GM20000 (cell line): ENCODE measurements at regions not wholly inside any gene's neighbourhood (a gene's known extent, or its start where the extent isn't known, plus 50 kb on each side); places are given as distances from the start of the nearest gene placed in this dataset.

ENCODE experiments used
- DNase-seq: peaks from one replicate; pipeline ENCODE4 v3.0.0; 2012; ENCODE audit warnings: low spot score
- TF ChIP-seq, protein P1 (sequence below): IDR thresholded peaks from 2 replicates; pipeline ENCODE4 v1.5.1; 2012; ENCODE audit warnings: mild to moderate bottlenecking, control low read depth; ENCODE audit errors: extremely low read depth, missing control alignments

DNA sequence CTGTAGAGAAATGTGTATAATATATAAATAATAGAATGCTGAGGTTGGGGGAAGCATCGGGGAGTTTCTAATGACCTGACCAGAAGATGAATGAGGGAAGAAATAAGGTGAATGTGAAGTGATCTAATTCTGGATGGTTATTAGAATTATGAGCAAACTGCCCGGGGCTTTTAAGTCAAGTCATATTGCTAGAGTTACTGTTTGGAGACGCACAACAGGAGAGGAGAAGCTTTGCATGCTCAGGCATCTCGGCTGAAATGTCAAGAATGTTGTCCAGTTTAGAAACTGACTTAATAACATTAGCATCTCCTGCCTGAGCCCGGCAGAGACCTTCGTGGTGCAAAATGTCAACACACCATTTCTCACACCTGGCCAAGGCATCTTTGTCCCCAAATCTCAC, 119.1 kb downstream of the RRAGC start:
- DNase-seq: no peak
- TF ChIP-seq, protein P1, sequence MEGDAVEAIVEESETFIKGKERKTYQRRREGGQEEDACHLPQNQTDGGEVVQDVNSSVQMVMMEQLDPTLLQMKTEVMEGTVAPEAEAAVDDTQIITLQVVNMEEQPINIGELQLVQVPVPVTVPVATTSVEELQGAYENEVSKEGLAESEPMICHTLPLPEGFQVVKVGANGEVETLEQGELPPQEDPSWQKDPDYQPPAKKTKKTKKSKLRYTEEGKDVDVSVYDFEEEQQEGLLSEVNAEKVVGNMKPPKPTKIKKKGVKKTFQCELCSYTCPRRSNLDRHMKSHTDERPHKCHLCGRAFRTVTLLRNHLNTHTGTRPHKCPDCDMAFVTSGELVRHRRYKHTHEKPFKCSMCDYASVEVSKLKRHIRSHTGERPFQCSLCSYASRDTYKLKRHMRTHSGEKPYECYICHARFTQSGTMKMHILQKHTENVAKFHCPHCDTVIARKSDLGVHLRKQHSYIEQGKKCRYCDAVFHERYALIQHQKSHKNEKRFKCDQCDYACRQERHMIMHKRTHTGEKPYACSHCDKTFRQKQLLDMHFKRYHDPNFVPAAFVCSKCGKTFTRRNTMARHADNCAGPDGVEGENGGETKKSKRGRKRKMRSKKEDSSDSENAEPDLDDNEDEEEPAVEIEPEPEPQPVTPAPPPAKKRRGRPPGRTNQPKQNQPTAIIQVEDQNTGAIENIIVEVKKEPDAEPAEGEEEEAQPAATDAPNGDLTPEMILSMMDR: no peak

DNA sequence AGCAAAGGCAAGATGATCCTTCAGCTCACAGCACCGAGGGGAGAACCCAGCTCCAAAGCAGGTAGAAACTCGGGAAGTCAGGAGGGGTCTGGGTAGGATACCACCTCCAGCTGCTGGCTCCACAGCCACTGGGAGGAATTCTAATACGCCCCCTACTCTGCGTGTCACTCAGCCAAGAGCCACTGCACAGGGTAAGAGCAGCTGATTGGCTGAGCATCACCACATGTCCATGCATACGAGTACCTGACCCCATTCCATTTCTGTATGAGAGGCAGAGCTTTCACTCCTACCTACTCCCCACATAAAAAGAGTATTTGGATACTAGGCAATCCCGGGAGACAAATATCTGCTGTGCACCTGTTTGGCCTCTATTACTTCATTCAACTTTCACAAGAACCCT, 121.4 kb downstream of the RRAGC start:
- TF ChIP-seq, protein P1: no peak
- DNase-seq: no peak

DNA sequence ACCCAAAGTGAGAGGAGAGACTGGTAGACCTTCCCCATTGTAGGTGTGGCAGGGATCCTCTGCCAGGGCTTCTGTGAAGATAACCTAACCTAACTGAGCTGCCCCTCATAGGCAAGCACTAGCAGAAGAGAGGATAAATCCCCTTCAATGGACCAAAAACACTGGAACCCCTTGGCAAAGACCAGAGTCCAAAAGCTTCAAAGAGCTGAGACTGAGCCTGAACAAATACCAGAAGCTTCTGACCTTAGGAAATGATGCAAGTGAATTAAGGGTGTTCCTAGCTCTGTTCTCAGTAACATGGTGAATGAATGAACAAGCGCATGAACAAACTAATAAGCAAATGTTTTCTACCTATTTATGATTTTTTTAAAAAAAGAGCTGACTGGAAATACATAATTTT, 123.2 kb downstream of the RRAGC start:
- TF ChIP-seq, protein P1: no peak
- no peak for DNase-seq

DNA sequence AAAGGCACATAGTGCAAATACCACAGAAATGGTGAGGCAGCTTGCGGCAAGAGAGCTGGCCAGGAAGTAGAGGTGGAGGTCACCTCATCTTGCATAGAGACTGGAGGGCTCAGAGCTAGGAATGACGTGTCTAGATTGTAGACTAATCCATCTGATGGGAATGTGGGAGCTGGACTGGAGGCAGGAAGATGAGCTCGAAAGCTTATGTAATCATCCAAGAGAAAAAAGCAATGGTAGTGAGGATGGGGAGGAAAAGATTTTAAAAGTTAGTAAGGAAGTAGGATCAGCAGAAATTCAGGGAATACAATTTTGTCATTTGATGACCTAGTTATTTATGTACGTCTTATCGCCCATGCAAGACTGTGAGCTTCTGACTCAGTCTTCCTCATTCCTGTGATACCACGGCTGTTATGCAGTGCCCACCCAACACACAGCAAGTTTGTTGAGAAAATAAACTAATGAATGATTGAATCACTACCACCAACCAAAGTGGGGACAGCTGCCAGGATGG, 123.9 kb downstream of the RRAGC start:
- no peak for DNase-seq
- TF ChIP-seq, protein P1: no peak

DNA sequence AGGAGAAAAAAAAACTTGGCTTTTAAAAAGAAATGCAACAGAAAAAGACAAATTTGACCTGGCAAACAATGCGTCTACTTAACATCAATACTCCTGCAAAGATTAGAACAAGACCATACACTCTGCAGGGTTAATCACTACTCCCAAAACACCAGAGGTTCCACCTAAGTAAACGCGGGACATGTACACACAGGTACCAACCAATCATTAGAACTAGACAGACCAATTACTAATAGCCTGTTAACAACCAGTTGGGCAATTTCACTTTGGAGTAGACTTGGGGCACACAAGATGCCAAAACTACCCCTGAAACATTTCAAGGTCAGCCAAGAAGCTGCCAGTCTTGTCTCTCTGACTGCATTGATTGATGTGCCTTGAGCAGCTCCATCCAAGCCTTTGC, 125.8 kb downstream of the RRAGC start:
- no peak for DNase-seq
- TF ChIP-seq, protein P1: no peak

DNA sequence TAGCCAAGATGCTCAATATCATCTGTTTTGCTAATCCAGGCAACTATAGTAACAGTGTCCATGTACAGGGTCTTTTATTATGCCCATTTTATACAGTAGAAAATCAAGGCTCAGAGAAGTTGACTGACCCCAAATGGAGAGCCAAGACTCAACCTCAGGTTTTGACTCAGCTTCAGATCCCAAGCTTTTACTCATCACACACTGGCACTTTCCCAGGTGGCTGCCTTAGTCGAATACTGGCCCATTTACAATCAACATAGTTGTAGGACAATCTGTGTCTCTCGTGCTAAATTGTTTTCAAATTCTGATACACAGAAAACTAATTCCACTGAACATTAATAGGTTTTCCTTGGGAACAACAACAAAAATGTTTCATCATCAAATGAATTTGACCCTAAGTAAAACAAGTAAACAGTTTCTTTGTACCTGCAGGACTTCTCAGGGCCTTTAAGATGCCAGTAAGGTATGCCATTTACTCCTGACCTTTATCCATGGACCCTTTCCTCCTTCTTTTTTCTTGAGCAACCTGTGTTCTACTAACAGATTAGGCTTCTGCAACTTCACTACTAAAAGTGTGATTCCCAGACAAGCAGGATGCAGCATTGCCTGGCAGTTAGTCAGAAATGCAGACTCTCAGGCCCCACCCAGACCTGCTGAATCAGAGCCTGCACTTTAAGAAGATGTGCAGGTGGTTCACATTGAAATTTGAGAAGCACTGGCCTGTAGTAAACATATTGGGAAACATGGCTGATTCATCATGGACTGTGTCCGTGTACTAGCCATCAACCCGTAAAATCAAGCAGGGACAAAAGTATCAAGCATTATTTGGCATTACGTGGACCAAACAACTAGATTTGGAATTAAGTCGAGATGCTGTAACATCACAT, 128.8 kb downstream of the RRAGC start:
- DNase-seq: no peak
- TF ChIP-seq, protein P1: no peak

DNA sequence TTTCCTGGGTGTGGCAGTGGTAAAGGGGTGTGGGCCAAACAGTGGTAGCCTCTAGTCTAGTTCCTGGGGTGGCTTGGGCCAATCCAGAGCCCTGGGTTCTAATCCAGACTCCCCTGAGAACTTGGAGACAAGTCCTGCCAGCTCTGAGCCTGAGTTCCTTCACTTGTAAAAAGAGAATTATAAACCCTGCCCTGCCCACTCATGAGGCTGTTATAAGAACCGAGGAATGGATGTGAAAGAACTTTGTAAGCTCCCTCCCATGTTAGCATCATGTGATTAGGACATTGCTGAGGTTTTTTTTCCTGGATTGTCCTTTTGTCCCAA, 131.0 kb downstream of the RRAGC start:
- DNase-seq: no peak
- TF ChIP-seq, protein P1: no peak
